GM23338 (cell line): ENCODE measurements at regions not wholly inside any gene's neighbourhood (a gene's known extent, or its start where the extent isn't known, plus 50 kb on each side); places are given as distances from the start of the nearest gene placed in this dataset.

Experiments
- ATAC-seq: fragments of 200-7000 bp; cut with Tn5 transposase; 3 replicates; pipeline ENCODE4 v1.9.1; 2020
- DNase-seq: peaks from one replicate; pipeline ENCODE4 v3.0.0-alpha.2; 2015; ENCODE audit warnings: low spot score
- H2AFZ ChIP-seq: fragments of 200-600 bp; sonication (generic); 2 replicates; pipeline ENCODE4 v1.8.0; 2016; ENCODE audit warnings: antibody characterized with exemption, mild to moderate bottlenecking, moderate library complexity
- H3F3A ChIP-seq: fragments of 200-600 bp; sonication (generic); replicated peaks from 2 replicates; pipeline ENCODE4 v1.8.0; 2017; ENCODE audit warnings: antibody characterized with exemption, mixed run types, low read depth
- H3K27ac ChIP-seq: fragments of 200-600 bp; sonication (generic); 2 replicates; pipeline ENCODE4 v1.6.1; 2016; ENCODE audit warnings: low read depth
- H3K27me3 ChIP-seq: fragments of 200-600 bp; sonication (generic); 2 replicates; pipeline ENCODE4 v1.8.0; 2016; ENCODE audit warnings: mild to moderate bottlenecking, mixed run types, moderate library complexity; ENCODE audit not compliant: insufficient read depth
- H3K36me3 ChIP-seq: fragments of 200-600 bp; sonication (generic); 2 replicates; pipeline ENCODE4 v1.8.0; 2016; ENCODE audit warnings: mild to moderate bottlenecking; ENCODE audit not compliant: insufficient read depth
- H3K4me1 ChIP-seq: fragments of 200-600 bp; sonication (generic); 2 replicates; pipeline ENCODE4 v1.8.0; 2016; ENCODE audit warnings: mild to moderate bottlenecking, moderate library complexity; ENCODE audit not compliant: insufficient read depth
- H3K4me2 ChIP-seq: fragments of 200-600 bp; sonication (generic); 2 replicates; pipeline ENCODE4 v1.7.1; 2017; ENCODE audit warnings: mixed run types
- H3K4me3 ChIP-seq: fragments of 200-600 bp; sonication (generic); 2 replicates; pipeline ENCODE4 v1.6.1; 2016; ENCODE audit warnings: mixed run types
- H3K79me2 ChIP-seq: fragments of 200-600 bp; sonication (generic); replicated peaks from 2 replicates; pipeline ENCODE4 v1.8.0; 2017; ENCODE audit warnings: mild to moderate bottlenecking; ENCODE audit not compliant: insufficient read depth
- H3K9me2 ChIP-seq: fragments of 200-600 bp; sonication (generic); 2 replicates; pipeline ENCODE4 v1.8.0; 2017; ENCODE audit not compliant: insufficient read depth
- H4K20me1 ChIP-seq: fragments of 200-600 bp; sonication (generic); replicated peaks from 2 replicates; pipeline ENCODE4 v1.8.0; 2017; ENCODE audit warnings: mild to moderate bottlenecking; ENCODE audit not compliant: insufficient read depth
- H3K27ac Mint-ChIP-seq: 2 replicates; pipeline ENCODE4 v1.8.0; 2020; ENCODE audit warnings: inconsistent platforms, mild to moderate bottlenecking, moderate library complexity, mixed read lengths
- H3K27me3 Mint-ChIP-seq: 3 replicates; pipeline ENCODE4 v1.8.0; 2022; ENCODE audit warnings: low read depth, mild to moderate bottlenecking, moderate library complexity, mixed read lengths, inconsistent platforms; ENCODE audit not compliant: insufficient read depth, poor library complexity
- H3K36me3 Mint-ChIP-seq: 3 replicates; pipeline ENCODE4 v1.8.0; 2021; ENCODE audit warnings: low read depth, mild to moderate bottlenecking, inconsistent platforms, moderate library complexity, mixed read lengths
- H3K4me1 Mint-ChIP-seq: 3 replicates; pipeline ENCODE4 v1.8.0; 2020; ENCODE audit warnings: mild to moderate bottlenecking, inconsistent platforms, mixed read lengths
- H3K4me3 Mint-ChIP-seq: 3 replicates; pipeline ENCODE4 v1.8.0; 2021; ENCODE audit warnings: moderate library complexity, mild to moderate bottlenecking, inconsistent platforms, mixed read lengths
- H3K9me3 Mint-ChIP-seq: 3 replicates; pipeline ENCODE4 v1.8.0; 2020; ENCODE audit warnings: moderate library complexity, mild to moderate bottlenecking, inconsistent platforms, mixed read lengths
- CREB1 ChIP-seq: fragments of 250-450 bp; sonication (Bioruptor Pico); IDR thresholded peaks from 2 replicates; pipeline ENCODE4 v1.5.0; 2020; ENCODE audit warnings: low read depth, mild to moderate bottlenecking, moderate library complexity
- EZH2 ChIP-seq: fragments of 200-600 bp; sonication (generic); IDR thresholded peaks from one replicate; pipeline ENCODE4 v1.8.0; 2017; ENCODE audit warnings: antibody characterized with exemption, mild to moderate bottlenecking, low read depth; ENCODE audit not compliant: unreplicated experiment
- EZH2phosphoT487 ChIP-seq: fragments of 200-600 bp; sonication (generic); IDR thresholded peaks from one replicate; pipeline ENCODE4 v1.8.1; 2018; ENCODE audit warnings: antibody characterized with exemption; ENCODE audit not compliant: unreplicated experiment
- JUNB ChIP-seq: IDR thresholded peaks from one replicate; pipeline ENCODE4 v1.6.1; 2016; ENCODE audit warnings: antibody characterized with exemption; ENCODE audit not compliant: unreplicated experiment
- NANOG ChIP-seq: IDR thresholded peaks from 2 replicates; pipeline ENCODE4 v1.6.1; 2016; ENCODE audit warnings: antibody characterized with exemption, borderline replicate concordance
- POLR2AphosphoS5 ChIP-seq: IDR thresholded peaks from 2 replicates; pipeline ENCODE4 v1.6.1; 2016; ENCODE audit warnings: antibody characterized with exemption, low read depth
- REST ChIP-seq: IDR thresholded peaks from one replicate; pipeline ENCODE4 v1.6.1; 2018; ENCODE audit warnings: antibody characterized with exemption; ENCODE audit not compliant: unreplicated experiment
- ZNF114 ChIP-seq: fragments of 250-450 bp; sonication (Bioruptor Pico); IDR thresholded peaks from 2 replicates; pipeline ENCODE4 v1.5.0; 2020; ENCODE audit warnings: mild to moderate bottlenecking, moderate library complexity
- ZNF462 ChIP-seq: fragments of 250-450 bp; sonication (Bioruptor Pico); IDR thresholded peaks from 2 replicates; pipeline ENCODE4 v1.5.0; 2020; ENCODE audit warnings: mild to moderate bottlenecking, moderate library complexity
- TF ChIP-seq, protein P1 (sequence below), 2 experiments: fragments of 200-600 bp in 1 of 2; sonication (generic) in 1 of 2; conservative IDR thresholded peaks; 2 replicates each; pipeline versions ENCODE4 v1.5.1 to v1.6.1; 2016 to 2017; ENCODE audit warnings: antibody characterized with exemption in 2 of 2, low read depth in 2 of 2, mild to moderate bottlenecking in 2 of 2, moderate library complexity in 1 of 2

DNA sequence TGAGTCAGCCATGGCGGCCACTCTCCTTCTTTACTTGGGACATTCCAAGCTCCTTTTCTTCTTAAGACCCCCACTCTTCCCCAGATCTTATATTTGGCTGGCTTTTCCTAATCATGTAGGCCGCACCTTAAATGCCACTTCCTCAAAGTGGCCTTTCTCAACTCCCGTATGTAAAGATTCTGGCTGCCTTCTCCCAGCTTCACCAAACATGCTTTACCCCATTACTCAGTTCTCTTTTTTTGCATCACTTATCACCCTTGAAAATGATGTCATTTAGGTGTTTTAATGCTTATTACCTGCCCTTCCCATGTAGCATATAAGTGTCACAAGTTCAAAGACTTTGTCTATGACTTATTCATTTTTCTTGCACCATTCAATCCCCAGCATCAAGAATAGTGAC lies 810.1 kb upstream of the CELF2 start (continued):
- no peak for TF ChIP-seq ZNF462 (CRISPR knock-in tag)

DNA sequence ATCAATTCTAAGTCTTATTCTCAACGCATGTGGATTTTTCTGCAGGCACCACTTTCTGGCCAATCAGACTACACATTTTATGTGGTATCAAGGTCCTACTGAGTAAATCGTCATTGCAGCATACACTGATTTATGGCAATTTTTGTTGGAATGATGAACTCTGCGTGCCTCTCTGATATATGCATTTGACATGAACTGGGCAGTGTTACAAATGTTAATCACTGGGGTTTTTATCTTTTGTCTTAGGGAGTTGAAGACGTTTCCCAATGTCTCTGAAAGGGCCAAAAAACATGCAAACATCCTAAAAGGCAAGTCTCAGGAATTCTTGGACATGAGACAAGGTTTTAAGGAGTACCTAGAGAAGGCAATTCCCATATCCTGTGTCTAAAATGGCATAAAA lies 809.5 kb upstream of the CELF2 start:
- Histone ChIP-seq H2AFZ (peak overlapping the region; percentile 60; the same call in 1 of the 2 replicates), H4K20me1 (no peaks in the 10 kb centered on the region), H3K4me2 (no peak overlapping the region), H3K27me3 (no peaks in the 10 kb centered on the region), H3K4me3 (no peak overlapping the region), H3K9me2 (peaks cover 6% of the 10 kb centered on the region), H3K4me1 (no peaks in the 10 kb centered on the region), H3K36me3 (peaks cover 19% of the 10 kb centered on the region; the same call in 1 of the 2 replicates), H3K27ac (no peak overlapping the region), H3K79me2 (no peaks in the 10 kb centered on the region), H3F3A (no peaks in the 10 kb centered on the region)
- ATAC-seq: no peak
- Mint-ChIP-seq H3K4me1 (no peaks in the 10 kb centered on the region), H3K9me3 (peaks cover 18% of the 10 kb centered on the region; the same call in 2 of the 3 replicates), H3K4me3 (no peak overlapping the region), H3K27me3 (no peaks in the 10 kb centered on the region), H3K27ac (no peak overlapping the region), H3K36me3 (peaks cover 13% of the 10 kb centered on the region; the same call in 2 of the 3 replicates)
- no peak for DNase-seq
- TF ChIP-seq REST (no peak), ZNF114 (CRISPR knock-in tag) (no peak), EZH2 (no peak), JUNB (no peak), NANOG (no peak), POLR2AphosphoS5 (no peak), EZH2phosphoT487 (no peak), CREB1 (CRISPR knock-in tag) (no peak)
- TF ChIP-seq, protein P1, sequence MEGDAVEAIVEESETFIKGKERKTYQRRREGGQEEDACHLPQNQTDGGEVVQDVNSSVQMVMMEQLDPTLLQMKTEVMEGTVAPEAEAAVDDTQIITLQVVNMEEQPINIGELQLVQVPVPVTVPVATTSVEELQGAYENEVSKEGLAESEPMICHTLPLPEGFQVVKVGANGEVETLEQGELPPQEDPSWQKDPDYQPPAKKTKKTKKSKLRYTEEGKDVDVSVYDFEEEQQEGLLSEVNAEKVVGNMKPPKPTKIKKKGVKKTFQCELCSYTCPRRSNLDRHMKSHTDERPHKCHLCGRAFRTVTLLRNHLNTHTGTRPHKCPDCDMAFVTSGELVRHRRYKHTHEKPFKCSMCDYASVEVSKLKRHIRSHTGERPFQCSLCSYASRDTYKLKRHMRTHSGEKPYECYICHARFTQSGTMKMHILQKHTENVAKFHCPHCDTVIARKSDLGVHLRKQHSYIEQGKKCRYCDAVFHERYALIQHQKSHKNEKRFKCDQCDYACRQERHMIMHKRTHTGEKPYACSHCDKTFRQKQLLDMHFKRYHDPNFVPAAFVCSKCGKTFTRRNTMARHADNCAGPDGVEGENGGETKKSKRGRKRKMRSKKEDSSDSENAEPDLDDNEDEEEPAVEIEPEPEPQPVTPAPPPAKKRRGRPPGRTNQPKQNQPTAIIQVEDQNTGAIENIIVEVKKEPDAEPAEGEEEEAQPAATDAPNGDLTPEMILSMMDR (conservative IDR thresholded peaks at IDR 0.05; ENCODE audit: low read depth in 2 of 2): no peak
